Pancreas (tissue), 10 donors: ENCODE measurements at regions not wholly inside any gene's neighbourhood (a gene's known extent, or its start where the extent isn't known, plus 50 kb on each side); places are given as distances from the start of the nearest gene placed in this dataset.

Experiments used
- ATAC-seq, 4 donors: fragments of 200-7000 bp; cut with Tn5 transposase; one replicate each; pipeline versions ENCODE4 v1.8.0 to v1.9.1; 2020; ENCODE audit warnings: mild to moderate bottlenecking in 4 of 4, moderate library complexity in 4 of 4
- DNase-seq, 6 donors: peaks; one replicate each; pipeline ENCODE4 v3.0.0-alpha.2; 2020
- FAIRE-seq: peaks from 2 replicates; lab custom pipeline; 2012; peaks lifted over from hg19 to GRCh38; lab: Jason Lieb, UNC
- H3K27ac ChIP-seq, 4 donors: fragments of 200-600 bp; sonication (generic); 1 replicate in 3 of 4; 2 replicates in 1 of 4; pipeline versions ENCODE4 v1.5.0 to v1.8.0; 2020
- H3K27me3 ChIP-seq, 4 donors: fragments of 200-600 bp; one replicate each; pipeline ENCODE4 v1.8.0; 2021
- H3K36me3 ChIP-seq, 3 donors: fragments of 200-600 bp; sonication (generic) in 1 of 3; one replicate each; pipeline versions ENCODE4 v1.5.0 to v1.8.0; 2020 to 2021
- H3K4me1 ChIP-seq, 3 donors: fragments of 200-600 bp; one replicate each; pipeline ENCODE4 v1.8.0; 2021
- H3K4me3 ChIP-seq, 4 donors: fragments of 200-600 bp; sonication (generic) in 2 of 4; one replicate each; pipeline versions ENCODE4 v1.5.0 to v1.8.0; 2020 to 2021
- H3K9me3 ChIP-seq, 4 donors: fragments of 200-600 bp; one replicate each; pipeline ENCODE4 v1.8.0; 2021
- WGBS, 2 donors: extraction: QIAGEN DNeasy Blood & Tissue Kit; methylation state at CpG; one replicate each; pipeline ENCODE4 v1.1.7; 2013; 5-methylcytosine and 5-hydroxymethylcytosine counted together
- intact Hi-C, 3 donors: fragments of 100-400 bp; cut with DNase I; formaldehyde crosslinking; loops; one replicate each; pipeline versions ENCODE4 v1.11.1 to v1.14.2; 2022
- TF ChIP-seq, protein P1 (sequence below), 4 donors: fragments of 200-600 bp; sonication (generic) in 3 of 4; IDR thresholded peaks; one replicate each; pipeline versions ENCODE4 v1.5.0 to v1.8.0; 2021; ENCODE audit warnings: antibody characterized with exemption in 4 of 4
- donor health status: healthy with polysubstance abuse.
- donor health status: DM: no; HTN: no; CAD: no; lungs with moderate emphysema.
- donor health status: DM: no; HTN: no; CAD: no.
- donor health status: control.
- donor health status: control.
- donor health status: Bipolar disorder and iron deficiency.
- donor health status: DM: yes; HTN: yes; CAD: no.
- donor health status: DM: no; HTN: no; CAD: no.
- donor health status: DM: no; HTN: no; CAD: no.
- donor health status: DM: yes; HTN: yes; CAD: no.

DNA sequence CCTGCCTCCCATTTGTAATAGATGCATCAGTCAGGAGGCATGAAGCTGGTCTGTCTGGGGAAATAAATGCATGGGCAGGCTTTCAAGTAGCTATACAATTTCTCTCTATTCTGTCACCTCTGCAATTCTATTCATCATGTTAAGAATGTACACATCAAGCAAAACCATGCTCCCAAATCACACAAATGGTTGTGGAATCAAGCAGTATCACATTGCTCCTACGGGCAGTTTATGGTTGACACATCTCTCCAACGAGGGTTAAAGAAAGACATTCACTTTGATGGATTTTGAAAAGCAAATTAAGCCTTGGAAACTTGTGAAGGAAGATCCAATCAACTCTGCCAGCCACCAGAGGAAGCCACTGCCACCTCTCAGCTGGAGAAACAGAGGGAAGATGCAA is 1277.4 kb upstream of the TMEM132C start:
- H3K36me3 ChIP-seq = no peaks in the 10 kb centered on the region
- DNase-seq = no peak
- no peaks in the 10 kb centered on the region for H3K4me1 ChIP-seq
- WGBS, 2 donors = 33 to 35% methylated on average over 2 of the region's 2 CpGs
- FAIRE-seq = no peak
- H3K27ac ChIP-seq = no peak overlapping the region
- H3K9me3 ChIP-seq = no peaks in the 10 kb centered on the region
- H3K27me3 ChIP-seq = no peaks in the 10 kb centered on the region
- intact Hi-C loops = no loop called here
- no peak overlapping the region for H3K4me3 ChIP-seq
- TF ChIP-seq, protein P1, sequence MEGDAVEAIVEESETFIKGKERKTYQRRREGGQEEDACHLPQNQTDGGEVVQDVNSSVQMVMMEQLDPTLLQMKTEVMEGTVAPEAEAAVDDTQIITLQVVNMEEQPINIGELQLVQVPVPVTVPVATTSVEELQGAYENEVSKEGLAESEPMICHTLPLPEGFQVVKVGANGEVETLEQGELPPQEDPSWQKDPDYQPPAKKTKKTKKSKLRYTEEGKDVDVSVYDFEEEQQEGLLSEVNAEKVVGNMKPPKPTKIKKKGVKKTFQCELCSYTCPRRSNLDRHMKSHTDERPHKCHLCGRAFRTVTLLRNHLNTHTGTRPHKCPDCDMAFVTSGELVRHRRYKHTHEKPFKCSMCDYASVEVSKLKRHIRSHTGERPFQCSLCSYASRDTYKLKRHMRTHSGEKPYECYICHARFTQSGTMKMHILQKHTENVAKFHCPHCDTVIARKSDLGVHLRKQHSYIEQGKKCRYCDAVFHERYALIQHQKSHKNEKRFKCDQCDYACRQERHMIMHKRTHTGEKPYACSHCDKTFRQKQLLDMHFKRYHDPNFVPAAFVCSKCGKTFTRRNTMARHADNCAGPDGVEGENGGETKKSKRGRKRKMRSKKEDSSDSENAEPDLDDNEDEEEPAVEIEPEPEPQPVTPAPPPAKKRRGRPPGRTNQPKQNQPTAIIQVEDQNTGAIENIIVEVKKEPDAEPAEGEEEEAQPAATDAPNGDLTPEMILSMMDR (IDR thresholded peaks at IDR 0.05) = no peak
- no peak for ATAC-seq

DNA sequence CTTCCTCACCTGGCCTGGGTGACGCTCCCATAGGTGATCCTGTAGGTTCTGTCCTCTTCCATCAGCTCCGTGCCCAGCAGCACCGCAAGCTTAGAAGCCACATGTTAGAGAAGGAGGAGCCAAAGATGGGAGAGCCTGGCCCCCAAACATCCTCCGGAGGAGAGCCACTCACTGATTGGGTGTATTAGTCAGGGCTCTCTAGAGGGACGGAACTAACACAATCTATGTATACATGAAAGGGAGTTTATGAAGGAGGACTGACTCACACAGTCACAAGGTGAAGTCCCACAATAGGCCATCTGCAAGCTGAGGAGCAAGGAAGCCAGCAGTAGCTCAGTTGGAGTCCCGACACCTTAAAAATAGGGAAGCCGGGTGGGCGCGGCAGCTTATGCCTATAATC is 1273.1 kb upstream of the TMEM132C start:
- Histone ChIP-seq H3K36me3 (no peaks in the 10 kb centered on the region), H3K27ac (no peak overlapping the region), H3K27me3 (no peaks in the 10 kb centered on the region), H3K9me3 (no peaks in the 10 kb centered on the region), H3K4me3 (no peak overlapping the region), H3K4me1 (no peaks in the 10 kb centered on the region)
- ATAC-seq = no peak
- WGBS, 2 donors = 85 to 93% methylated on average over 9 of the region's 9 CpGs
- no peak for FAIRE-seq
- TF ChIP-seq, protein P1 (IDR thresholded peaks at IDR 0.05) = no peak
- intact Hi-C loops = no loop called here
- no peak for DNase-seq

DNA sequence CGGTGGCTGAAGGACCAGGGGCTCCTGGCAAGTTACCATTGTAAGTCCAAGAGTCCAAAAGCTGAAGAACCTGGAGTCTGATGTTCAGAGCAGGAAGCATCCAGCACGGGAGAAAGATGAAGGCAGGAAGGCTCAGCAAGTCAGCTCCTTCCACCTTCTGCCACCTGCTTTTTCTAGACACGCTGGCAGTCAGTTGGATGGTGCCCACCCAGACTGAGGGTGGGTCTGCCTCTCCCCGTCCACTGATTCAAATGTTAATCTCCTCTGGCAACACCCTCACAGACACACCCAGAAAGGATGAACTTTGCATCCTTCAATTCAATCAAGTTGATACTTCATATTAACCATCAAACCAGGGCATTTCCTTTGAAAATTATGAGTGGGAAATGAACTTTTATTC is 1272.4 kb upstream of the TMEM132C start:
- DNase-seq = no peak

DNA sequence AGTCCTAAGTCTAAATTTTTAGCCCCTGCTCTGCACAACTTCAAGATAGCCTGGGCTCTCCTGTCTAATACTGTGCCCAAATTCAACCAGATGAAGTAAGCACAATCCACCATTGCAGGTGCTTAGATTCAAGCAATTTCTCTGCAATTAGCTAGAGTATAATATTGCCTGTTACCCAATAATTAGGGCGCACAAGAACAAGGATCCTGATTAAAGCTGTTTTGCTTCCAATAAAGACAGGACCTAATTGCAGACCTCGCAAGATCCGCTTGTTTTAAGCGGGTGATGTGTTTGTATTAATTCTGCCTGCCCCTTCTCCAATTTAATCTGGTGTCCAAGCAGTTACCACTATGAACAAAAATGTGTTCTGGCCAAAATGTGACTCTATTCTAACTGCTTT is 1268.9 kb upstream of the TMEM132C start:
- WGBS, 2 donors = 90 to 92% methylated on average over 4 of the region's 4 CpGs
- no peaks in the 10 kb centered on the region for H3K4me1 ChIP-seq
- FAIRE-seq = no peak
- H3K4me3 ChIP-seq = no peak overlapping the region
- no peaks in the 10 kb centered on the region for H3K9me3 ChIP-seq
- no peak for ATAC-seq
- no peaks in the 10 kb centered on the region for H3K36me3 ChIP-seq
- H3K27ac ChIP-seq = no peak overlapping the region
- intact Hi-C loops = no loop called here
- H3K27me3 ChIP-seq = no peaks in the 10 kb centered on the region
- TF ChIP-seq, protein P1 (IDR thresholded peaks at IDR 0.05) = no peak
- no peak for DNase-seq

More for the DNA sequence above, 1272.4 kb upstream of the TMEM132C start:
- TF ChIP-seq, protein P1 (IDR thresholded peaks at IDR 0.05) = no peak
- Histone ChIP-seq H3K4me3 (no peak overlapping the region), H3K9me3 (no peaks in the 10 kb centered on the region), H3K36me3 (no peaks in the 10 kb centered on the region), H3K4me1 (no peaks in the 10 kb centered on the region), H3K27me3 (no peaks in the 10 kb centered on the region), H3K27ac (no peak overlapping the region)
- intact Hi-C loops = no loop called here
- WGBS, 2 donors = 71 to 85% methylated on average over 4 of the region's 4 CpGs
- ATAC-seq (no peak), FAIRE-seq (no peak)

DNA sequence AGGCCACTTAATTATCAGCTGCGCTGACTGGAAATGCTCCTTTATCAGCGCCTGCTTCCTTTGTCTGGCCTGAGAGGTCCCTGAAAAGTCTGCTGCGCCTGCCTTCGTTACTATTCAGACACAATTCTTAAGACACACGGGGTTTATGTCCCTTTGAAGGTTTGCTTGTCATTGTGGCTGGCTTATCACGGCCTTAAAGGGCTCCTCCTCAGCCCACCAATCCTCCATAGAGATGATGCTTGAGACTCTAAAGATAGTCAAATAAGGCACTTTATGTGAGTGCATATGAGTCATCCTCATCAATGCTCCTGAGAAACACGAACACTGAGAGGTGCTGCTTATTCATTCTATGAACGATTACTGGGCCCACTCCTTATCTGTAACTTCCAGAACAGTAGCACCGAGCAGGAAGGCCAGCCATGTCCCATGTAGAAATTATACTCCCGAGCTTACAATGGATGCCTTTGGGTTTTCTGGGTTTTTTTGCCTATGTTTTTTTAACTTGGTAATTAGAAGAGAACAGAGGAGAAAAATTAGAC is 1268.2 kb upstream of the TMEM132C start:
- WGBS, 2 donors = 57 to 59% methylated on average over 10 of the region's 10 CpGs
- H3K4me3 ChIP-seq = no peak overlapping the region
- intact Hi-C loops = no loop called here
- DNase-seq (no peak), ATAC-seq (no peak), FAIRE-seq (no peak)
- TF ChIP-seq, protein P1 (IDR thresholded peaks at IDR 0.05) = no peak
- no peaks in the 10 kb centered on the region for H3K36me3 ChIP-seq
- no peaks in the 10 kb centered on the region for H3K9me3 ChIP-seq
- H3K27ac ChIP-seq = no peak overlapping the region
- no peaks in the 10 kb centered on the region for H3K4me1 ChIP-seq
- no peaks in the 10 kb centered on the region for H3K27me3 ChIP-seq
